Chondrocyte (in vitro differentiated cells): ENCODE measurements at regions not wholly inside any gene's neighbourhood (a gene's known extent, or its start where the extent isn't known, plus 50 kb on each side); places are given as distances from the start of the nearest gene placed in this dataset.

Source experiments
- DNase-seq: peaks from one replicate; pipeline ENCODE4 v3.0.0; 2021; ENCODE audit warnings: mixed read lengths, low spot score
- H3K27ac Mint-ChIP-seq: one replicate; pipeline ENCODE4 v1.8.0; 2021; ENCODE audit warnings: mild to moderate bottlenecking, moderate library complexity, mixed read lengths; ENCODE audit not compliant: unreplicated experiment
- H3K27me3 Mint-ChIP-seq: 2 replicates; pipeline ENCODE4 v1.8.0; 2021; ENCODE audit warnings: low read depth, mixed read lengths
- H3K36me3 Mint-ChIP-seq: 2 replicates; pipeline ENCODE4 v1.8.0; 2021; ENCODE audit warnings: low read depth, mixed read lengths
- H3K4me1 Mint-ChIP-seq: 2 replicates; pipeline ENCODE4 v1.8.0; 2021; ENCODE audit warnings: low read depth, mild to moderate bottlenecking, mixed read lengths
- H3K4me3 Mint-ChIP-seq: one replicate; pipeline ENCODE4 v1.8.0; 2021; ENCODE audit warnings: mild to moderate bottlenecking, moderate library complexity, mixed read lengths; ENCODE audit not compliant: unreplicated experiment
- H3K9me3 Mint-ChIP-seq: 2 replicates; pipeline ENCODE4 v1.8.0; 2021; ENCODE audit warnings: low read depth, mixed read lengths
- CTCF ChIP-seq: fragments of 200-600 bp; sonication (generic); IDR thresholded peaks from 2 replicates; pipeline ENCODE4 v1.5.0; 2021; ENCODE audit warnings: antibody characterized with exemption, mild to moderate bottlenecking, moderate library complexity

- TF ChIP-seq CTCF: no peak
- Mint-ChIP-seq H3K27me3 (no peaks in the 10 kb centered on the region), H3K4me1 (peaks cover 20% of the 10 kb centered on the region), H3K36me3 (peaks cover 16% of the 10 kb centered on the region), H3K9me3 (peaks cover 43% of the 10 kb centered on the region), H3K4me3 (no peak overlapping the region), H3K27ac (no peak overlapping the region)
- no peak for DNase-seq
These were observed 157.7 kb downstream of the PAPSS1 start for GRCh38 chr4:107562316-107562715.

- H3K9me3 Mint-ChIP-seq: peaks cover 36% of the 10 kb centered on the region
These were observed 158.6 kb downstream of the PAPSS1 start for GRCh38 chr4:107561481-107561880.

DNA sequence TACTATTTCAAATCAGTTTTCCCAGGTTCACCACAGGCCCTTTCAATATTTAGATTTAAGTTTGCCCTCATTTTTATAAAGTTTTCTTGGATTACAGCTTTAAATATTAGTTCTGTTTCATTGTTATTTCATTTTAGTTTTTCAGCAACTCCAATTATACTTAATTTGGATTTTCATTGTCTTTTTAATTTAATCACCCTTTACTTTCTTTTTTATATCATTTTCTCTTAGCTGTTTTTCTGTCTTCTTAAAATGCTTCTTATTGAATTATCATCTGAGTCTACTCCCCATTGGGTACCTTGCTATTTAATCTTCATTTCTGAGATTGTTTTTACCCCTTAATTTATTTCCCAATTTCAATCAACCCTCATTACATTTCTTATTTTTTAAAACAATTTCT, 160.4 kb downstream of the PAPSS1 start:
- Mint-ChIP-seq H3K4me1 (peaks cover 20% of the 10 kb centered on the region), H3K27me3 (no peaks in the 10 kb centered on the region), H3K9me3 (peaks cover 44% of the 10 kb centered on the region), H3K27ac (no peak overlapping the region), H3K4me3 (no peak overlapping the region), H3K36me3 (peaks cover 11% of the 10 kb centered on the region)
- no peak for TF ChIP-seq CTCF
- DNase-seq: no peak

More at GRCh38 chr4:107561481-107561880, 158.6 kb downstream of the PAPSS1 start:
- no peak for DNase-seq
- Mint-ChIP-seq H3K4me1 (peaks cover 20% of the 10 kb centered on the region), H3K4me3 (no peak overlapping the region), H3K27me3 (no peaks in the 10 kb centered on the region), H3K27ac (peak overlapping the region; percentile 89), H3K36me3 (peaks cover 11% of the 10 kb centered on the region)
- no peak for TF ChIP-seq CTCF

- no peak for TF ChIP-seq CTCF
- no peak overlapping the region for H3K27ac Mint-ChIP-seq
- no peak for DNase-seq
These were observed 167.7 kb downstream of the PAPSS1 start for GRCh38 chr4:107552306-107552705.

DNA sequence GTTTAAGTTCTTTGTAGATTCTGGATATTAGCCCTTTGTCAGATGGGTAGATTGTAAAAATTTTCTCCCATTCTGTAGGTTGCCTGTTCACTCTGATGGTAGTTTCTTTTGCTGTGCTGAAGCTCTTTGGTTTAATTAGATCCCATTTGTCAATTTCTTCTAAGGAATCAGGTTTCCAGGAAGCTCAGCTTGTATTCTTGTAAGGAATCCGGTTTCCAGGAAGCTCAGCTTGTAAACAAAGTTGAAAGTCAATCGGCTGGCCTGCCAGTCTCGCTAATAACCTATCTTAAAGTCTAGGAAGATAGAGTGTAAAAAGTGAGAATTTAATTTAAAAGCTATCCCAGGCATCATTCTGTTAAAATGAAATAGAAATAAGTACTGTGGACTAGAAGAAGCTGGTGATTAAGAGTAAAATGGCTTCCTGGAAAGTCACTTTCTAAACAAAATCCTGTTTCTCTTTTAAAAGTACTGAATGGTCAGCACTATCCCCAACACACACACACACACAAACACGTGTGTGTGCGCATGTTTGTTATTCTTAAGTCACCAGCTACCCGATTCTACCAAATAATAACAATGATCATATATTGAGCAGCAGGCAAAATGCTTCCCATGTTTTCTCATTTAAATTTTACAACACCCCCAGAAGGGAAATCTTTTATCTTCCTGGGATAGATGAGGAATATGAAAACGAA, 171.7 kb downstream of the PAPSS1 start:
- no peaks in the 10 kb centered on the region for H3K27me3 Mint-ChIP-seq
- TF ChIP-seq CTCF: no peak
- no peak overlapping the region for H3K27ac Mint-ChIP-seq
- peaks cover 3% of the 10 kb centered on the region for H3K9me3 Mint-ChIP-seq
- H3K4me1 Mint-ChIP-seq: peaks cover 5% of the 10 kb centered on the region
- no peak overlapping the region for H3K4me3 Mint-ChIP-seq
- no peak for DNase-seq
- H3K36me3 Mint-ChIP-seq: no peaks in the 10 kb centered on the region

More at GRCh38 chr4:107552306-107552705, 167.7 kb downstream of the PAPSS1 start:
- Mint-ChIP-seq H3K27me3 (no peaks in the 10 kb centered on the region), H3K4me3 (no peak overlapping the region), H3K36me3 (peaks cover 3% of the 10 kb centered on the region), H3K4me1 (peaks cover 5% of the 10 kb centered on the region), H3K9me3 (peaks cover 20% of the 10 kb centered on the region)
